ENCODE measurements at regions not wholly inside any gene's neighbourhood (a gene's known extent, or its start where the extent isn't known, plus 50 kb on each side); places are given as distances from the start of the nearest gene placed in this dataset.

GRCh38 chr22:27431081-27431480 lies 370.5 kb downstream of the MN1 start:
- H3K36me3 ChIP-seq = no peaks in the 10 kb centered on the region
- DNase-seq (ENCODE audit: low spot score) = no peak
- H3K4me3 ChIP-seq = no peak overlapping the region
- intact Hi-C loops (cut with DNase I) = no loop called here
- no peak for TF ChIP-seq POLR2A (IDR thresholded peaks at IDR 0.05)
- TF ChIP-seq CTCF (IDR thresholded peaks at IDR 0.05) = no peak
- no peak overlapping the region for H3K27ac ChIP-seq
- WGBS = 90% methylated on average over 7 of the region's 7 CpGs
- no peaks in the 10 kb centered on the region for H3K27me3 ChIP-seq (replicated peaks; ENCODE audit: insufficient read depth)
- H3K4me1 ChIP-seq (replicated peaks) = no peaks in the 10 kb centered on the region
- no peaks in the 10 kb centered on the region for H3K9me3 ChIP-seq

- Histone ChIP-seq H3K27ac (no peak overlapping the region), H3K36me3 (no peaks in the 10 kb centered on the region), H3K4me1 (replicated peaks) (no peaks in the 10 kb centered on the region), H3K9me3 (no peaks in the 10 kb centered on the region), H3K4me3 (no peak overlapping the region), H3K27me3 (replicated peaks; ENCODE audit: insufficient read depth) (no peaks in the 10 kb centered on the region)
- WGBS = 79% methylated on average over 4 of the region's 4 CpGs
- intact Hi-C loops (cut with DNase I) = no loop called here
- TF ChIP-seq CTCF (IDR thresholded peaks at IDR 0.05) = no peak
- no peak for TF ChIP-seq POLR2AphosphoS5 (IDR thresholded peaks at IDR 0.05)
- no peak for TF ChIP-seq POLR2A (IDR thresholded peaks at IDR 0.05)
- no peak for DNase-seq (ENCODE audit: low spot score)
These were observed 369.7 kb downstream of the MN1 start for GRCh38 chr22:27431896-27432295.

- TF ChIP-seq CTCF (IDR thresholded peaks at IDR 0.05) (no peak), POLR2AphosphoS5 (IDR thresholded peaks at IDR 0.05) (no peak), POLR2A (IDR thresholded peaks at IDR 0.05) (no peak)
These were observed 368.5 kb downstream of the MN1 start for GRCh38 chr22:27433099-27433498.

GRCh38 chr22:27433585-27434190 lies 367.9 kb downstream of the MN1 start:
- Histone ChIP-seq H3K27me3 (replicated peaks; ENCODE audit: insufficient read depth) (no peaks in the 10 kb centered on the region), H3K4me3 (no peak overlapping the region), H3K27ac (no peak overlapping the region), H3K4me1 (replicated peaks) (no peaks in the 10 kb centered on the region), H3K36me3 (no peaks in the 10 kb centered on the region), H3K9me3 (no peaks in the 10 kb centered on the region)
- DNase-seq (ENCODE audit: low spot score) = no peak
- 89% methylated on average over 10 of the region's 10 CpGs for WGBS
- intact Hi-C loops (cut with DNase I) = no loop called here
- TF ChIP-seq POLR2A (IDR thresholded peaks at IDR 0.05) (no peak), CTCF (IDR thresholded peaks at IDR 0.05) (no peak), POLR2AphosphoS5 (IDR thresholded peaks at IDR 0.05) (no peak)

More at GRCh38 chr22:27433099-27433498, 368.5 kb downstream of the MN1 start:
- intact Hi-C loops (cut with DNase I) = no loop called here
- H3K27me3 ChIP-seq (replicated peaks; ENCODE audit: insufficient read depth) = no peaks in the 10 kb centered on the region
- no peak for DNase-seq (ENCODE audit: low spot score)
- H3K4me3 ChIP-seq = no peak overlapping the region
- no peaks in the 10 kb centered on the region for H3K9me3 ChIP-seq
- no peaks in the 10 kb centered on the region for H3K36me3 ChIP-seq
- H3K4me1 ChIP-seq (replicated peaks) = no peaks in the 10 kb centered on the region
- 95% methylated on average over 1 of the region's 1 CpG for WGBS
- no peak overlapping the region for H3K27ac ChIP-seq

- DNase-seq (ENCODE audit: low spot score) = no peak
- Histone ChIP-seq H3K4me3 (no peak overlapping the region), H3K4me1 (replicated peaks) (no peaks in the 10 kb centered on the region), H3K27ac (no peak overlapping the region), H3K9me3 (no peaks in the 10 kb centered on the region), H3K36me3 (no peaks in the 10 kb centered on the region), H3K27me3 (replicated peaks; ENCODE audit: insufficient read depth) (no peaks in the 10 kb centered on the region)
- TF ChIP-seq CTCF (IDR thresholded peaks at IDR 0.05) (no peak), POLR2A (IDR thresholded peaks at IDR 0.05) (no peak), POLR2AphosphoS5 (IDR thresholded peaks at IDR 0.05) (no peak)
- intact Hi-C loops (cut with DNase I) = no loop called here
- 91% methylated on average over 10 of the region's 10 CpGs for WGBS
These were observed 366.7 kb downstream of the MN1 start for GRCh38 chr22:27434898-27435297.

Data from prostate gland (tissue), 2 donors.